Trophoblast cell (in vitro differentiated cells and primary cell): ENCODE measurements at regions not wholly inside any gene's neighbourhood (a gene's known extent, or its start where the extent isn't known, plus 50 kb on each side); places are given as distances from the start of the nearest gene placed in this dataset.

Experiments used
- DNase-seq, 2 donors: peaks; one replicate each; pipeline ENCODE4 v3.0.0-alpha.2; 2016
- H2AFZ ChIP-seq: 2 replicates; pipeline ENCODE4 v1.6.1; 2013; ENCODE audit warnings: low read length, moderate library complexity, mild to moderate bottlenecking; ENCODE audit not compliant: insufficient read depth, poor library complexity
- H2AK5ac ChIP-seq: 2 replicates; pipeline ENCODE4 v1.6.1; 2013; ENCODE audit warnings: mild to moderate bottlenecking, low read length
- H2BK120ac ChIP-seq: 2 replicates; pipeline ENCODE4 v1.6.1; 2013; ENCODE audit warnings: low read length, mild to moderate bottlenecking, moderate library complexity; ENCODE audit not compliant: insufficient read depth, poor library complexity
- H2BK12ac ChIP-seq: 2 replicates; pipeline ENCODE4 v1.6.1; 2013; ENCODE audit warnings: mild to moderate bottlenecking, low read length, moderate library complexity
- H2BK5ac ChIP-seq: 2 replicates; pipeline ENCODE4 v1.6.1; 2013; ENCODE audit warnings: low read length, low read depth, moderate library complexity, mild to moderate bottlenecking; ENCODE audit not compliant: poor library complexity
- H3K14ac ChIP-seq: 2 replicates; pipeline ENCODE4 v1.6.1; 2013; ENCODE audit warnings: mild to moderate bottlenecking, low read length
- H3K18ac ChIP-seq: 2 replicates; pipeline ENCODE4 v1.6.1; 2013; ENCODE audit warnings: mild to moderate bottlenecking, low read length
- H3K23ac ChIP-seq: 2 replicates; pipeline ENCODE4 v1.6.1; 2013; ENCODE audit warnings: low read length
- H3K27ac ChIP-seq: 2 replicates; pipeline ENCODE4 v1.5.1; 2013; ENCODE audit warnings: low read depth, mild to moderate bottlenecking, inconsistent platforms, low read length, moderate library complexity
- H3K27me3 ChIP-seq: 2 replicates; pipeline ENCODE4 v1.6.1; 2013; ENCODE audit warnings: inconsistent platforms, mild to moderate bottlenecking, low read length, moderate library complexity; ENCODE audit not compliant: insufficient read depth
- H3K36me3 ChIP-seq, 2 experiments: 1 replicate in 1 of 2; 2 replicates in 1 of 2; pipeline ENCODE4 v1.6.1; 2013; ENCODE audit warnings: low read length in 2 of 2, mild to moderate bottlenecking in 2 of 2, moderate library complexity in 1 of 2; ENCODE audit not compliant: insufficient read depth in 2 of 2, control insufficient read depth in 1 of 2
- H3K4ac ChIP-seq: 2 replicates; pipeline ENCODE4 v1.6.1; 2013; ENCODE audit warnings: low read depth, mild to moderate bottlenecking, low read length, moderate library complexity
- H3K4me1 ChIP-seq, 2 experiments: 1 replicate in 1 of 2; 2 replicates in 1 of 2; pipeline ENCODE4 v1.6.1; 2013; ENCODE audit warnings: low read length in 2 of 2, mild to moderate bottlenecking in 2 of 2, moderate library complexity in 1 of 2; ENCODE audit not compliant: insufficient read depth in 2 of 2, control insufficient read depth in 1 of 2
- H3K4me2 ChIP-seq: 2 replicates; pipeline ENCODE4 v1.6.1; 2013; ENCODE audit warnings: inconsistent platforms, mild to moderate bottlenecking, low read length, moderate library complexity
- H3K4me3 ChIP-seq: 2 replicates; pipeline ENCODE4 v1.5.1; 2013; ENCODE audit warnings: mild to moderate bottlenecking, low read depth, low read length, inconsistent platforms
- H3K79me1 ChIP-seq: one replicate; pipeline ENCODE4 v1.6.1; 2013; ENCODE audit warnings: low read length
- H3K79me2 ChIP-seq: 2 replicates; pipeline ENCODE4 v1.6.1; 2013; ENCODE audit warnings: low read length, mild to moderate bottlenecking; ENCODE audit not compliant: control insufficient read depth, insufficient read depth, poor library complexity
- H3K9ac ChIP-seq: 2 replicates; pipeline ENCODE4 v1.6.1; 2013; ENCODE audit warnings: mild to moderate bottlenecking, low read length
- H3K9me3 ChIP-seq: 2 replicates; pipeline ENCODE4 v1.6.1; 2013; ENCODE audit warnings: low read depth, mild to moderate bottlenecking, control low read depth, inconsistent platforms, low read length; ENCODE audit not compliant: insufficient read depth
- H4K12ac ChIP-seq: 2 replicates; pipeline ENCODE4 v1.6.1; 2013; ENCODE audit warnings: low read depth, mild to moderate bottlenecking, low read length, moderate library complexity
- H4K8ac ChIP-seq: 2 replicates; pipeline ENCODE4 v1.6.1; 2013; ENCODE audit warnings: low read depth, mild to moderate bottlenecking, low read length, moderate library complexity
- H4K91ac ChIP-seq: one replicate; pipeline ENCODE4 v1.6.1; 2013; ENCODE audit warnings: low read depth, mild to moderate bottlenecking, low read length, moderate library complexity
- WGBS: extraction: QIAGEN DNeasy Blood & Tissue Kit; methylation state at CpG from one replicate; pipeline ENCODE4 v1.1.7; 2013; ENCODE audit warnings: missing lambda C conversion rate; ENCODE audit not compliant: insufficient read length, insufficient coverage; ENCODE audit errors: extremely low coverage; 5-methylcytosine and 5-hydroxymethylcytosine counted together

DNA sequence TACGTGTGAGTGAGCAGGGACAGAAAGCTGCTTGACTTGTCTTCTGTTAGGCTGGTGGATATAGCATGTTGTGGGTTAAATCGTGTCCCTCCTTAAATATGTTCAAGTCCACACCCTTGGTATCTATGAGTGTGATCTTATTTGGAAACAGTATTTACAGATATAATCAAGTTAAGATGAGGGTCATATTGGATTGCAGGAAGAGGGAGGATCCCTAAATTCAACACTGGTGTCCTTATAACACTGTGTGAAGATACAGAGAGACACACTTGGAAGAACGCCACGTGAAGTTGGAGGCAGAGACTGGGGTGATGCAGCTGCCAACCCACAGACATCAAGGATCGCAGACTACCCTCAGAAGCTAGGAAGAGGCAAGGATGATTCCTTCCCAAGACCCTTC, 275.2 kb upstream of the SSTR1 start:
- no peak overlapping the region for H2BK5ac ChIP-seq
- H3K9me3 ChIP-seq, result no peaks in the 10 kb centered on the region
- H3K79me1 ChIP-seq, result no peaks in the 10 kb centered on the region
- no peak overlapping the region for H2AK5ac ChIP-seq
- no peak overlapping the region for H3K18ac ChIP-seq
- H3K9ac ChIP-seq, result no peak overlapping the region
- H3K4me1 ChIP-seq, result peaks cover 0 to 2% of the 10 kb centered on the region in 2 experiments
- no peak overlapping the region for H4K91ac ChIP-seq
- H2BK12ac ChIP-seq, result no peak overlapping the region
- H3K36me3 ChIP-seq, result no peaks in the 10 kb centered on the region
- H4K8ac ChIP-seq, result no peak overlapping the region
- H3K4me2 ChIP-seq, result no peak overlapping the region
- H2AFZ ChIP-seq, result no peak overlapping the region
- DNase-seq, result peak in 1 of 2 donors; percentile 27
- no CpG with 5 or more reads among the region's 5 CpGs for WGBS
- H2BK120ac ChIP-seq, result no peak overlapping the region
- H3K23ac ChIP-seq, result no peak overlapping the region
- no peak overlapping the region for H3K27ac ChIP-seq
- no peak overlapping the region for H4K12ac ChIP-seq
- H3K14ac ChIP-seq, result no peak overlapping the region
- H3K79me2 ChIP-seq, result no peaks in the 10 kb centered on the region
- H3K4ac ChIP-seq, result no peak overlapping the region
- no peaks in the 10 kb centered on the region for H3K27me3 ChIP-seq
- no peak overlapping the region for H3K4me3 ChIP-seq

DNA sequence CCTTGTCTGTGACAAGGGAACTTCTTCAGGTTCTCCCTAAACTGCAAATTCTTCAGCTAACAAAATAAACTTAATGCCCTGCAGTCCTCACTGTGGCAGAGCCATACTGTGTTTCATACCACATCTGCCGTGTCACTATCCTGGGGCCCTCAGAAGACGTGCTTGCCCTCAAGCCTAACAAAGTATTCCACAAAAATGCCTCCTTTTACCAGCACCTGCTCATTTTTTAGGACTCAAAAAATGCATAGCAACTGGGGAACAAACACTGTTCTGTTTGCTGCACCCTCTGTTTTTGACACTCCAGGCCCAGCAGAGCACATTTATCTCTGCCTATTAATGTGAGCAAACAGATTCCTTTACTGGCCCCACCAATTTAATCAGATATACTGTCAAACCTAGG, 270.7 kb upstream of the SSTR1 start:
- Histone ChIP-seq H3K4me1 (peaks cover 0 to 6% of the 10 kb centered on the region in 2 experiments), H3K36me3 (no peaks in the 10 kb centered on the region), H3K4me3 (no peak overlapping the region), H2BK5ac (no peak overlapping the region), H3K4ac (no peak overlapping the region), H3K18ac (no peak overlapping the region), H2BK120ac (no peak overlapping the region), H3K9ac (no peak overlapping the region), H4K91ac (no peak overlapping the region), H3K14ac (no peak overlapping the region), H3K9me3 (no peaks in the 10 kb centered on the region), H3K27me3 (no peaks in the 10 kb centered on the region), H2AK5ac (no peak overlapping the region), H4K8ac (no peak overlapping the region), H3K27ac (no peak overlapping the region), H3K23ac (no peak overlapping the region), H3K79me1 (no peaks in the 10 kb centered on the region), H3K79me2 (no peaks in the 10 kb centered on the region), H2AFZ (no peak overlapping the region), H4K12ac (no peak overlapping the region), H3K4me2 (no peak overlapping the region), H2BK12ac (no peak overlapping the region)
- no CpG with 5 or more reads among the region's 2 CpGs for WGBS
- DNase-seq, result peak; percentile 23 to 67

DNA sequence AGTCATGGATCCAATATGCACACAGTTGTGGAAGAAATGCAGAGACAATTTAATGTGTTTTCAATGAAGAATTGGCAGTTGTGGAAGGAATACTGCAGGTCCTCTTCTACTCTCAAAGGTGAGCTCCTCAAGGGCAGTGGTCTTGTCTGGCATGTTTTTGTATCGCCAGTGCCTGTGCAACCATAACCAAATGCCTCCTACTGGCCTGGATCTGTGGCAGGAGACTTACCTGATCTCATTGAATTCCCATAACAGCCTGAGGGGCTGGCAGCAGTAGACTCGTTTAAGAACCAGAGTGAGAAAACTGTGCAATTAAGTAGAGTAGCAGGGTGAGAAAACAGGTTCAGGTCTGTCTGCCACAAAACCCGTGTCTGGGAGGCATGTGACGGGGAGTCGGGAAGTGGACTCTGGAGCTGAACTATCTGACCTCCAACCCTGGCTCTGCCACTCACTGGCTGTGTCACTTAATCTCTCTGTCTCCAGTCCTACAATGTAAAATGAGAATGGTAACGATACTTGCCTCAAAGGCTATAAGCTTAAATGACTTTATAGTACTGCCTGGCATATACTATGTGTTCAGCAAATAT, 268.2 kb upstream of the SSTR1 start:
- H3K23ac ChIP-seq, result no peak overlapping the region
- no peak overlapping the region for H4K8ac ChIP-seq
- peak overlapping the region; percentile 2 for H3K4me2 ChIP-seq
- no peak overlapping the region for H2BK120ac ChIP-seq
- no peak overlapping the region for H2AK5ac ChIP-seq
- H4K91ac ChIP-seq, result no peak overlapping the region
- peaks cover 0 to 6% of the 10 kb centered on the region in 2 experiments for H3K4me1 ChIP-seq
- H3K18ac ChIP-seq, result no peak overlapping the region
- no peaks in the 10 kb centered on the region for H3K27me3 ChIP-seq
- no CpG with 5 or more reads among the region's 6 CpGs for WGBS
- no peak overlapping the region for H3K9ac ChIP-seq
- H3K4ac ChIP-seq, result no peak overlapping the region
- no peaks in the 10 kb centered on the region for H3K79me1 ChIP-seq
- H2BK12ac ChIP-seq, result no peak overlapping the region
- no peak for DNase-seq
- no peak overlapping the region for H4K12ac ChIP-seq
- no peak overlapping the region for H3K27ac ChIP-seq
- no peak overlapping the region for H3K14ac ChIP-seq
- no peak overlapping the region for H3K4me3 ChIP-seq
- H2BK5ac ChIP-seq, result no peak overlapping the region
- H2AFZ ChIP-seq, result no peak overlapping the region
- no peaks in the 10 kb centered on the region for H3K9me3 ChIP-seq
- H3K79me2 ChIP-seq, result no peaks in the 10 kb centered on the region
- H3K36me3 ChIP-seq, result no peaks in the 10 kb centered on the region

DNA sequence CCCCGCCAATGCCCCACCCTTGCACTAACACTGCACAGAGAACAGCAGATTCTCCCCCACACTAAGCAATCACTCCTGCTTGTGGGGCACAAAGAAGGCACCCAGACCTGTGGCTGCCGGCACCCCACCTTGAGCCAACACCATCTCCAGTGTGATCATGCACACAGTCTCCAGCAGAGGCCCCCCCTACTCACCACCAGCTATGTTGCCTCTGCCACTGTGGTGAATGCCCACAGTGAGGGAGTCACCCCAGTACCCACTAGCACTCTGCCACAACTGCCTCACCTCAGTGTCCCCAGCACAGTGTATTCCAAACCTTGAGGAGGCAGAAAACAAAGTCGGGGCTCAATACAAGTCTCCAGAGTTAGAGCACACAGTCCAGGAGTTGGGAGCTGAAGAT, 261.7 kb upstream of the SSTR1 start:
- no CpG with 5 or more reads among the region's 3 CpGs for WGBS

More for the DNA sequence above, 261.7 kb upstream of the SSTR1 start:
- no peak overlapping the region for H2BK12ac ChIP-seq
- H3K18ac ChIP-seq, result no peak overlapping the region
- no peaks in the 10 kb centered on the region for H3K36me3 ChIP-seq
- H3K4ac ChIP-seq, result no peak overlapping the region
- H3K23ac ChIP-seq, result no peak overlapping the region
- H3K14ac ChIP-seq, result no peak overlapping the region
- no peak overlapping the region for H3K27ac ChIP-seq
- H2BK5ac ChIP-seq, result no peak overlapping the region
- no peaks in the 10 kb centered on the region for H3K79me1 ChIP-seq
- H2BK120ac ChIP-seq, result no peak overlapping the region
- no peak overlapping the region for H2AK5ac ChIP-seq
- H3K79me2 ChIP-seq, result no peaks in the 10 kb centered on the region
- H3K4me1 ChIP-seq, result no peaks in the 10 kb centered on the region
- no peak overlapping the region for H3K4me2 ChIP-seq
- H3K4me3 ChIP-seq, result no peak overlapping the region
- no peak overlapping the region for H3K9ac ChIP-seq
- no peak overlapping the region for H4K12ac ChIP-seq
- no peak overlapping the region for H4K8ac ChIP-seq
- no peak for DNase-seq
- no peaks in the 10 kb centered on the region for H3K27me3 ChIP-seq
- no peak overlapping the region for H2AFZ ChIP-seq
- H3K9me3 ChIP-seq, result peaks cover 4% of the 10 kb centered on the region
- no peak overlapping the region for H4K91ac ChIP-seq
